ENCODE measurements at regions not wholly inside any gene's neighbourhood (a gene's known extent, or its start where the extent isn't known, plus 50 kb on each side); places are given as distances from the start of the nearest gene placed in this dataset.

GRCh38 chr3:18051306-18051705 is 308.9 kb upstream of the TBC1D5 start:
- TF ChIP-seq REST (IDR thresholded peaks at IDR 0.05; ENCODE audit: low read depth) (no peak), EP300 (IDR thresholded peaks at IDR 0.05; ENCODE audit: borderline replicate concordance) (no peak), FOXM1 (IDR thresholded peaks at IDR 0.05; ENCODE audit: borderline replicate concordance, low read depth) (no peak), YY1 (IDR thresholded peaks at IDR 0.05; ENCODE audit: low read depth) (no peak)

Measured in Ishikawa (cell line).